GM12864 (cell line): ENCODE measurements at regions not wholly inside any gene's neighbourhood (a gene's known extent, or its start where the extent isn't known, plus 50 kb on each side); places are given as distances from the start of the nearest gene placed in this dataset.

ENCODE experiments used
- DNase-seq: peaks from one replicate; pipeline ENCODE4 v3.0.0-alpha.2; 2011; ENCODE audit warnings: low read depth
- H3K4me3 ChIP-seq: 2 replicates; pipeline ENCODE4 v1.5.1; 2011; ENCODE audit warnings: mild to moderate bottlenecking, low read depth, low read length, control low read depth
- TF ChIP-seq, protein P1 (sequence below): IDR thresholded peaks from 2 replicates; pipeline ENCODE4 v1.5.1; 2011; ENCODE audit warnings: low read depth, mild to moderate bottlenecking, moderate library complexity, low read length, control low read depth, inconsistent platforms; ENCODE audit errors: missing control alignments

DNA sequence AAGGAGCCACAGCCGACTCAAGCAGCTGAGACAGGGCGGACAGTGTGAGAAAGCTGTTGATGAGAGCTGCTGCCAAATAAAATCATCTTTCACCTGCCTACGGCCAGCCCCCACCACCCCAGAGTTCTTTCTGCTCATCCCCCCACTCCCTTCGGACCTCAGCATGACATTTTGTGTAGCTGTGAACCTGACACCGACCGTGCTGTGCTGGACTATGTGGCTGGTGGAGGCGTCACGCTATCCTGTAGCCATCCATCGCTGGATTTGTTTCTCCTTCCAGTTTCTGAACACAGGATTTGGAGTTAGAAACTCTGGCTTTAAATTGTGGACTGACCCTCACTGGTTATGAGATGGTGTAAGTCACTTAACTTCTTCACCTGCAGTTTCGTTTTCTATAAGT lies 317.3 kb downstream of the DCDC2C start:
- DNase-seq, result no peak
- H3K4me3 ChIP-seq, result no peak overlapping the region
- TF ChIP-seq, protein P1, sequence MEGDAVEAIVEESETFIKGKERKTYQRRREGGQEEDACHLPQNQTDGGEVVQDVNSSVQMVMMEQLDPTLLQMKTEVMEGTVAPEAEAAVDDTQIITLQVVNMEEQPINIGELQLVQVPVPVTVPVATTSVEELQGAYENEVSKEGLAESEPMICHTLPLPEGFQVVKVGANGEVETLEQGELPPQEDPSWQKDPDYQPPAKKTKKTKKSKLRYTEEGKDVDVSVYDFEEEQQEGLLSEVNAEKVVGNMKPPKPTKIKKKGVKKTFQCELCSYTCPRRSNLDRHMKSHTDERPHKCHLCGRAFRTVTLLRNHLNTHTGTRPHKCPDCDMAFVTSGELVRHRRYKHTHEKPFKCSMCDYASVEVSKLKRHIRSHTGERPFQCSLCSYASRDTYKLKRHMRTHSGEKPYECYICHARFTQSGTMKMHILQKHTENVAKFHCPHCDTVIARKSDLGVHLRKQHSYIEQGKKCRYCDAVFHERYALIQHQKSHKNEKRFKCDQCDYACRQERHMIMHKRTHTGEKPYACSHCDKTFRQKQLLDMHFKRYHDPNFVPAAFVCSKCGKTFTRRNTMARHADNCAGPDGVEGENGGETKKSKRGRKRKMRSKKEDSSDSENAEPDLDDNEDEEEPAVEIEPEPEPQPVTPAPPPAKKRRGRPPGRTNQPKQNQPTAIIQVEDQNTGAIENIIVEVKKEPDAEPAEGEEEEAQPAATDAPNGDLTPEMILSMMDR, result no peak

DNA sequence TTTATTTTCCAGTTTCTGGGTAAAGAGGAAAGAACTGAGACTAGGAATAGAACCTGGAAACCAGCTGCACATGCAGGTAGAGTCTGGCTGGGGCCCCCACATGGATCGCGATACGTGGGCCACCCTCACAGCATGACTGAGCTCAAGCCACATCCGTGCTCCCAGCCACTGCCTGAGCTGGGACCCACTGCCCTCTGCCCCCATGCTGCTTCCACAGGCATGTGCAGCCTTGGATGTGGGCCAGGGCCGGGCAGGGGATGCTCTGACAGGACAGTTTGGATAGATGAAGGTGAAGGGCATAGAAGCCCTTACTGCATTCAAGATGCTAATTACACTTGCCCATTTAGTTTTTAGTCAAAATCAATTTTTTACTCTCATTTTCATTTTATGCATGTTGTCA lies 321.2 kb downstream of the DCDC2C start:
- TF ChIP-seq, protein P1, result no peak
- H3K4me3 ChIP-seq, result no peak overlapping the region
- DNase-seq, result no peak

DNA sequence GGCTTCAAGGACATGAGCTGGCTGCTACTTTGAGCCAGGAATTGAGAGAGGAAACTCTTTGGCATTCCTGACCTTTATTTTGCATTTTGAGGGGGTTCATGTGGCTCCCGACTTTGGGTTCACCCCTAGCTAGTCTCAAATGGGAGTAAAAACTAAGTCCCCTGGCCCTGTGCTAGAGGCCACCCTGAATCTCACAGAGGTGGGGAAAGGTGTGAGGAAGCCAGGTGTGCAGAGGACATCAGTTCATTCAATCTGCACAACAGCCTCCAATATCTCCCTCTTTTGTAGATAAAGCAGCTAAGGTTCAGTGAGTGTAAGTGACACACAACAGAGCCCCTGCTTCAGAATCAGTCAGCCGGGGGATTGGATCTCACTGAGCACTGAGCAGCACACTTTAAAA lies 325.7 kb downstream of the DCDC2C start:
- no peak overlapping the region for H3K4me3 ChIP-seq
- TF ChIP-seq, protein P1, result no peak
- no peak for DNase-seq

- no peak for DNase-seq
- TF ChIP-seq, protein P1, result no peak
- no peak overlapping the region for H3K4me3 ChIP-seq
These were observed 336.5 kb downstream of the DCDC2C start for GRCh38 chr2:4039896-4040295.

- no peak for DNase-seq
- TF ChIP-seq, protein P1, result no peak
- H3K4me3 ChIP-seq, result no peak overlapping the region
These were observed 344.9 kb downstream of the DCDC2C start for GRCh38 chr2:4047961-4048891.

DNA sequence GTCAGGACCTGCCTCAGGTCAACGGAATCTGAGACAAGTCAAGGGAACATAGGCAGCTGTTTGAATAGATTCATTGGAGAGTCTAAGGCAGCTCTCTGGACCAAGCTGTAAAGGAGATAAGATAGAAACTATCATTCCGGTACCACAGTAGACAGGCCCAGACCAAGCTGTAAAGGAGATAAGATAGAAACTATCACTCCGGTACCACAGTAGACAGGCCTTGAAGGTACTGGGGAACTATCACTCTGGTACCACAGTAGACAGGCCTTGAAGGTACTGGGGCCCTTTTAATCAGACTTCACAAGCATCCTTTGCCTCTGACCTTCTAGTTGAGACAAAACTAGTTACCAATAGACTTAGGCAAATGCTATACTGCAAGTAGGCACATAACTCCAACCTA lies 346.1 kb downstream of the DCDC2C start:
- H3K4me3 ChIP-seq, result no peak overlapping the region
- TF ChIP-seq, protein P1, result no peak
- DNase-seq, result no peak

DNA sequence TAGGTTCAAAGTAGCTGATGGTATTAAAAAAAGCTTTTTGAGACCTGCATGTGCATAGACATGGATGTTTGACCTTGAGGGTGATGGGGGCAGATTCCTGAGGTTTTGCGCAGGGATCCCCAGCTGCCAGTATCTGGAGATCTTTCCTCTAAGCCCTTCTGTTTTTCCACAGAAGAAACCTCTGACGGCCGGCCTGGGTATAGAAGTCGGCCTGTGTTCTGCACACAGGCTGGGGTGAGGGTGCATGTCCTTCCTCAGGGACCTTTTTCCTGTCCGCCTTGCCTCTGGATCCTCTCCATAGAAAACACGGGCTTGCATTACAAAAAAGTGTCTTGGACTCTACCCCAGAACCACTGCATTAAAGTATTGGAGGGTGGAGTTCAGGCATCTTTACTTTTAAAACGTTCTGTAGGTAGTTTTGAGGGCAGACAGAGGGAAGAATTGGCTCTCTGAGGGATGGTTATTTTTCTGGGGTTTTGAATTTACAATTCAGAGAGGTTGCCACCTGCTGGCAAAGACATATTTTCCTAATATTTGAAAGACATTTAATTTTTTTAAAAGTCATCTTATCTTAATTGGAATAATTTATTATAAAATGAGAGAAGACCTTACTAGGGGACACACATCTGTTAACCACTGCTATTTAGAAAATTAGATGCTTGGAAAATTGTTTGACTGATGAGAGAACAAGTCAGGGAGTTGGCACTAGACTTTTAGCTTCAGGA lies 350.6 kb downstream of the DCDC2C start:
- TF ChIP-seq, protein P1, result no peak
- DNase-seq, result no peak
- H3K4me3 ChIP-seq, result no peak overlapping the region
